HepG2 (cell line): ENCODE measurements at regions not wholly inside any gene's neighbourhood (a gene's known extent, or its start where the extent isn't known, plus 50 kb on each side); places are given as distances from the start of the nearest gene placed in this dataset.

Experiments used
- ADNP ChIP-seq: sonication (generic); formaldehyde crosslinking; IDR thresholded peaks from 2 replicates; pipeline ENCODE4 v1.4.0; 2020; ENCODE audit warnings: missing genetic modification reagents
- NFKBIZ ChIP-seq: IDR thresholded peaks from 2 replicates; pipeline ENCODE4 v1.6.1; 2018; ENCODE audit warnings: missing genetic modification reagents, missing compliant biosample characterization
- RAD51 ChIP-seq: fragments of 450-650 bp; IDR thresholded peaks from 2 replicates; pipeline ENCODE4 v1.6.1; 2016; ENCODE audit warnings: borderline replicate concordance
- ZSCAN25 ChIP-seq: sonication (generic); formaldehyde crosslinking; IDR thresholded peaks from 2 replicates; pipeline ENCODE4 v1.8.0; 2022; ENCODE audit warnings: mild to moderate bottlenecking, missing genetic modification reagents
- TF ChIP-seq, protein P1 (sequence below), 2 experiments: fragments of 450-650 bp in 1 of 2; sonication (generic) in 1 of 2; formaldehyde crosslinking in 1 of 2; IDR thresholded peaks; 2 replicates each; pipeline versions ENCODE4 v1.6.1 to v1.8.0; 2016 to 2022; ENCODE audit warnings: antibody characterized with exemption in 1 of 2, mild to moderate bottlenecking in 1 of 2, missing genetic modification reagents in 1 of 2
- TF ChIP-seq, protein P2 (sequence below): sonication (generic); formaldehyde crosslinking; IDR thresholded peaks from 2 replicates; pipeline ENCODE4 v1.9.0; 2022; ENCODE audit warnings: low read depth, missing genetic modification reagents

DNA sequence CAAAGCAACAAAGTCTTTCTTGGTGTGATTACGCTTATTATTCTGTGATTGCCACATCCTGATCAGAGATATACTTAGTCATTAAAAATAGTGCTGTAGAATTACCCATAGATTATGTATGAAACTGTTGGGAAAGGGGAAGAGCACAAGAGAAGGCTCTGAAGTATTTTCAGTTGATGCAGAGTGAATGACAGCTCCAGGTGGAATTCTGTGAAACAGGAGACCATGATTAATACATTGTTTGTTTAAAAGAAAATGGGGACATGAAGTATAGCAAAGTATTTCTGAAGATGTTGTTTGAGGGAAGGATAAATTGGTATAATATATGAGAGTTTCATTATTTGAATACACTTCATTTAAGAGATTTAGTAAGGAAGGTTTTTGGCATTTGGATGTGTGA is 307.6 kb upstream of the CDH20 start (continued):
- TF ChIP-seq, protein P1, sequence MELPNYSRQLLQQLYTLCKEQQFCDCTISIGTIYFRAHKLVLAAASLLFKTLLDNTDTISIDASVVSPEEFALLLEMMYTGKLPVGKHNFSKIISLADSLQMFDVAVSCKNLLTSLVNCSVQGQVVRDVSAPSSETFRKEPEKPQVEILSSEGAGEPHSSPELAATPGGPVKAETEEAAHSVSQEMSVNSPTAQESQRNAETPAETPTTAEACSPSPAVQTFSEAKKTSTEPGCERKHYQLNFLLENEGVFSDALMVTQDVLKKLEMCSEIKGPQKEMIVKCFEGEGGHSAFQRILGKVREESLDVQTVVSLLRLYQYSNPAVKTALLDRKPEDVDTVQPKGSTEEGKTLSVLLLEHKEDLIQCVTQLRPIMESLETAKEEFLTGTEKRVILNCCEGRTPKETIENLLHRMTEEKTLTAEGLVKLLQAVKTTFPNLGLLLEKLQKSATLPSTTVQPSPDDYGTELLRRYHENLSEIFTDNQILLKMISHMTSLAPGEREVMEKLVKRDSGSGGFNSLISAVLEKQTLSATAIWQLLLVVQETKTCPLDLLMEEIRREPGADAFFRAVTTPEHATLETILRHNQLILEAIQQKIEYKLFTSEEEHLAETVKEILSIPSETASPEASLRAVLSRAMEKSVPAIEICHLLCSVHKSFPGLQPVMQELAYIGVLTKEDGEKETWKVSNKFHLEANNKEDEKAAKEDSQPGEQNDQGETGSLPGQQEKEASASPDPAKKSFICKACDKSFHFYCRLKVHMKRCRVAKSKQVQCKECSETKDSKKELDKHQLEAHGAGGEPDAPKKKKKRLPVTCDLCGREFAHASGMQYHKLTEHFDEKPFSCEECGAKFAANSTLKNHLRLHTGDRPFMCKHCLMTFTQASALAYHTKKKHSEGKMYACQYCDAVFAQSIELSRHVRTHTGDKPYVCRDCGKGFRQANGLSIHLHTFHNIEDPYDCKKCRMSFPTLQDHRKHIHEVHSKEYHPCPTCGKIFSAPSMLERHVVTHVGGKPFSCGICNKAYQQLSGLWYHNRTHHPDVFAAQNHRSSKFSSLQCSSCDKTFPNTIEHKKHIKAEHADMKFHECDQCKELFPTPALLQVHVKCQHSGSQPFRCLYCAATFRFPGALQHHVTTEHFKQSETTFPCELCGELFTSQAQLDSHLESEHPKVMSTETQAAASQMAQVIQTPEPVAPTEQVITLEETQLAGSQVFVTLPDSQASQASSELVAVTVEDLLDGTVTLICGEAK (IDR thresholded peaks at IDR 0.05), result no peak
- TF ChIP-seq, protein P1 (CRISPR knock-in tag; IDR thresholded peaks at IDR 0.05), result no peak
- TF ChIP-seq NFKBIZ (CRISPR knock-in tag), result no peak
- no peak for TF ChIP-seq ZSCAN25 (CRISPR knock-in tag)
- TF ChIP-seq RAD51, result no peak
- TF ChIP-seq ADNP (CRISPR knock-in tag), result no peak
- TF ChIP-seq, protein P2, sequence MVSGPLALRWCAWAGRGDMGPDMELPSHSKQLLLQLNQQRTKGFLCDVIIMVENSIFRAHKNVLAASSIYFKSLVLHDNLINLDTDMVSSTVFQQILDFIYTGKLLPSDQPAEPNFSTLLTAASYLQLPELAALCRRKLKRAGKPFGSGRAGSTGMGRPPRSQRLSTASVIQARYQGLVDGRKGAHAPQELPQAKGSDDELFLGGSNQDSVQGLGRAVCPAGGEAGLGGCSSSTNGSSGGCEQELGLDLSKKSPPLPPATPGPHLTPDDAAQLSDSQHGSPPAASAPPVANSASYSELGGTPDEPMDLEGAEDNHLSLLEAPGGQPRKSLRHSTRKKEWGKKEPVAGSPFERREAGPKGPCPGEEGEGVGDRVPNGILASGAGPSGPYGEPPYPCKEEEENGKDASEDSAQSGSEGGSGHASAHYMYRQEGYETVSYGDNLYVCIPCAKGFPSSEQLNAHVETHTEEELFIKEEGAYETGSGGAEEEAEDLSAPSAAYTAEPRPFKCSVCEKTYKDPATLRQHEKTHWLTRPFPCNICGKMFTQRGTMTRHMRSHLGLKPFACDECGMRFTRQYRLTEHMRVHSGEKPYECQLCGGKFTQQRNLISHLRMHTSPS (CRISPR knock-in tag), result no peak
